ENCODE measurements at regions not wholly inside any gene's neighbourhood (a gene's known extent, or its start where the extent isn't known, plus 50 kb on each side); places are given as distances from the start of the nearest gene placed in this dataset.

DNA sequence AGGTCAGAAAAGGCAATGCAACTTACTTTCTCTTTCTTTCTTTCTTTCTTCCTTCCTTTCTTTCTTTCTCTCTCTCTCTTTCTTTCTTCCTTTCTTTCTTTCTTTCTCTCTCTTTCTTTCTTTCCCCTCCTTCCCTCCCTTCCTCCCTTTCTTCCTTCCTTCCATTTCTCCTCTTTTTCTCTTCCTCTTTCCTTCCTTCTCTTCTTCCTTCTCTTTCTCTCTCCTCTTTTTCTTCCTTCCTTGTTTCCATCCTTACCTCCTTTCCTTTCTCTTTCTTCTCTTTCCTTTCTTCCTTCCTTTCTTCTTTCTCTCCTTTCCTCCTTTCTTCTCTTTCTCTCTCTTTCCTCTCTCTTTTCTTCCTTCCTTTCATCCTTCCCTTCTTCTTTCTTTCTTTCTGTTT lies 819.8 kb upstream of the SOX9 start:
- no peak for TF ChIP-seq POLR2A (IDR thresholded peaks at IDR 0.05)
- no peak for TF ChIP-seq CTCF (IDR thresholded peaks at IDR 0.05)
- no peak for TF ChIP-seq EP300 (IDR thresholded peaks at IDR 0.05)
- no peak for TF ChIP-seq POLR2AphosphoS5 (IDR thresholded peaks at IDR 0.05)
- intact Hi-C loops (cut with DNase I; ENCODE audit: low total_unique reads): no loop called here
- Histone ChIP-seq H3K4me3 (no peak overlapping the region), H3K27ac (no peak overlapping the region), H3K4me1 (no peaks in the 10 kb centered on the region), H3K36me3 (no peaks in the 10 kb centered on the region), H3K27me3 (no peaks in the 10 kb centered on the region), H3K9me3 (peaks cover 0 to 18% (median 2%) of the 10 kb centered on the region in 4 donors)
- no peak for DNase-seq

- TF ChIP-seq CTCF (IDR thresholded peaks at IDR 0.05): no peak
- no peak for TF ChIP-seq POLR2AphosphoS5 (IDR thresholded peaks at IDR 0.05)
- no peak for TF ChIP-seq POLR2A (IDR thresholded peaks at IDR 0.05)
- no peak for TF ChIP-seq EP300 (IDR thresholded peaks at IDR 0.05)
- Histone ChIP-seq H3K9me3 (peaks cover 0 to 18% (median 5%) of the 10 kb centered on the region in 4 donors), H3K27ac (no peak overlapping the region), H3K36me3 (no peaks in the 10 kb centered on the region), H3K4me3 (no peak overlapping the region), H3K4me1 (no peaks in the 10 kb centered on the region), H3K27me3 (no peaks in the 10 kb centered on the region)
- no peak for DNase-seq
- intact Hi-C loops (cut with DNase I; ENCODE audit: low total_unique reads): no loop called here
- WGBS, 5 donors: 81 to 90% (median 86%) methylated on average over 9 of the region's 9 CpGs
These were observed 817.9 kb upstream of the SOX9 start for GRCh38 chr17:71302721-71303549.

DNA sequence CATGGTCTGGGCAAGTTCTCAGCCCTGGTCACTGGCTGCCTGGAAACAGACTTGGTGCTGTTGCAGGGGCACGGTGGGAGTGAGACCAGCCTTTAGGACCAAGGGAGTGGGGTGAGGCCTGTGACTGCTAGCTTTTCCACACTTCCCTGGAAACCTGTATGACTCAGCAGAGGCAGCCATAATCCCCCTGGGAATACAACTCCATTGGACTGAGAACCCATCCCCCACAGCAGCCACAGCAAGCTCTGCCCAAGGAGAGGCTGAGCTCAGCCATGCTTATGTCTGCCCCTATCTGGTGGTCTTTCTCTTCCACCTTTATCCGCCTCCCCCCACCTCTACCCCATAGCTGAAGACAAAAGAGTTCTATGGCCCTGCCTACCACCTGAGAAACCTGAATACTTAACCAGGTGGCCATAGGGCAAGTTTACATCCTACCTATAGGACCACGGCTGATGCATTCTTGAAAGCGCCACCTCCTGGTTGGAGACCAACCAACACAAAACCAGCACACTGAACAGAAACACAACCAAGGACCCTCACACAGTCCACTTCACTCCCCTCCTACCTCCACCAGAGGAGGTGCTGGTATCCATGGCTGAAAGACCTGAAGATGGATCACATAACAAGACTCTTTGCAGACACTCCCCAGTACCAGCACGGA lies 816.2 kb upstream of the SOX9 start:
- Histone ChIP-seq H3K36me3 (no peaks in the 10 kb centered on the region), H3K4me3 (no peak overlapping the region), H3K4me1 (no peaks in the 10 kb centered on the region), H3K27me3 (no peaks in the 10 kb centered on the region), H3K27ac (no peak overlapping the region), H3K9me3 (peaks cover 0 to 18% (median 5%) of the 10 kb centered on the region in 4 donors)
- 93 to 99% (median 95%) methylated on average over 5 of the region's 5 CpGs for WGBS, 5 donors
- DNase-seq: no peak
- intact Hi-C loops (cut with DNase I; ENCODE audit: low total_unique reads): no loop called here
- TF ChIP-seq CTCF (IDR thresholded peaks at IDR 0.05) (no peak), POLR2AphosphoS5 (IDR thresholded peaks at IDR 0.05) (no peak), POLR2A (IDR thresholded peaks at IDR 0.05) (no peak), EP300 (IDR thresholded peaks at IDR 0.05) (no peak)

DNA sequence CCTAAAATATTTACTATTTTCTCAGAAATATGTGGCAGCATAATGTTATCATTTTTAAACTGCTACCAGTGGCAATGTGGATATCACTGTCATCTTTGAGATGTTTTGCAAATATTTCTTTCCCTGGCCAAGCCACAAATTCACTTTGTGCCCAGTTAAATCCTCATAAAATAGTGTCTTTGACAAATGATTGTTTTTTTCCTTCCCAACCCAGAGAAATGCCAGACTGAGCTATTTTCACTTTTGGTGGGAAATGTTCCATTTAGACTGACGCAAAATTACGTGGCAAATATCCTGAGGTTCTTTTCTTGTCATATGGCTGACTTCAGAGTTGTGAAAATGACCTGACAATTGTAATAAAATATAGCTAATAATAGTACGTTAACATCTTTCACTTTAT lies 807.0 kb upstream of the SOX9 start:
- no peak overlapping the region for H3K4me3 ChIP-seq
- H3K9me3 ChIP-seq: no peaks in the 10 kb centered on the region
- 58 to 62% (median 59%) methylated on average over 3 of the region's 3 CpGs for WGBS, 5 donors
- H3K27ac ChIP-seq: no peak overlapping the region
- DNase-seq: no peak
- no peaks in the 10 kb centered on the region for H3K4me1 ChIP-seq
- no peaks in the 10 kb centered on the region for H3K36me3 ChIP-seq
- no peak for TF ChIP-seq POLR2AphosphoS5 (IDR thresholded peaks at IDR 0.05)
- TF ChIP-seq EP300 (IDR thresholded peaks at IDR 0.05): no peak
- TF ChIP-seq CTCF (IDR thresholded peaks at IDR 0.05): no peak
- no peak for TF ChIP-seq POLR2A (IDR thresholded peaks at IDR 0.05)
- H3K27me3 ChIP-seq: no peaks in the 10 kb centered on the region
- intact Hi-C loops (cut with DNase I; ENCODE audit: low total_unique reads): no loop called here

Data from stomach (tissue), 8 donors.